Epithelial cell of esophagus (primary cell): ENCODE measurements at regions not wholly inside any gene's neighbourhood (a gene's known extent, or its start where the extent isn't known, plus 50 kb on each side); places are given as distances from the start of the nearest gene placed in this dataset.
A peak's percentile ranks its signal among the peaks of the same experiment; 100 is the strongest.

Experiments used
- DNase-seq: peaks from one replicate; pipeline ENCODE4 v3.0.0; 2010; ENCODE audit warnings: low read depth
- H3K4me3 ChIP-seq: 2 replicates; pipeline ENCODE4 v1.5.1; 2011; ENCODE audit warnings: mild to moderate bottlenecking, low read length, control low read depth
- TF ChIP-seq, protein P1 (sequence below): IDR thresholded peaks from 2 replicates; pipeline ENCODE4 v1.5.1; 2011; ENCODE audit warnings: low read depth, mild to moderate bottlenecking, low read length, control low read depth, inconsistent platforms; ENCODE audit not compliant: insufficient read depth; ENCODE audit errors: missing control alignments

DNA sequence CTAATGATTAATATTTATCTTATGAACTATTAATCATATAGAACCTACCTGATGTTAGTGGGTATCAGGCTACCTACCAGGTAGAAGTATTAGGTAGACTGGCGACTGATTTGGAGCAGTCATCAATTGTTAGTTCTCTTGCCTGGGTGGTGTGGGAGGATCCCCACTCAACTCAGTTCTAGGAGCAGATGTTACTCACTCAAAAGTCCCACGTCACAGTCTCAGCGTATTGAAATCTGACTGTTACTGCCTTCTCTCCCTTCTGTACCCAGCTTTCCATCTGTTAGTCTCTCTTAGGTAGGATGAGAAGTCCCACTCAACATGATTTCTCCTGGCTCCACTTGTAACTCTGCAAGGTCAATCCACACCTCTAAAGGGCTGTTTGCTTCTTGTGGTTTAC lies 102.7 kb downstream of the OLFM4 start:
- no peak overlapping the region for H3K4me3 ChIP-seq
- TF ChIP-seq, protein P1, sequence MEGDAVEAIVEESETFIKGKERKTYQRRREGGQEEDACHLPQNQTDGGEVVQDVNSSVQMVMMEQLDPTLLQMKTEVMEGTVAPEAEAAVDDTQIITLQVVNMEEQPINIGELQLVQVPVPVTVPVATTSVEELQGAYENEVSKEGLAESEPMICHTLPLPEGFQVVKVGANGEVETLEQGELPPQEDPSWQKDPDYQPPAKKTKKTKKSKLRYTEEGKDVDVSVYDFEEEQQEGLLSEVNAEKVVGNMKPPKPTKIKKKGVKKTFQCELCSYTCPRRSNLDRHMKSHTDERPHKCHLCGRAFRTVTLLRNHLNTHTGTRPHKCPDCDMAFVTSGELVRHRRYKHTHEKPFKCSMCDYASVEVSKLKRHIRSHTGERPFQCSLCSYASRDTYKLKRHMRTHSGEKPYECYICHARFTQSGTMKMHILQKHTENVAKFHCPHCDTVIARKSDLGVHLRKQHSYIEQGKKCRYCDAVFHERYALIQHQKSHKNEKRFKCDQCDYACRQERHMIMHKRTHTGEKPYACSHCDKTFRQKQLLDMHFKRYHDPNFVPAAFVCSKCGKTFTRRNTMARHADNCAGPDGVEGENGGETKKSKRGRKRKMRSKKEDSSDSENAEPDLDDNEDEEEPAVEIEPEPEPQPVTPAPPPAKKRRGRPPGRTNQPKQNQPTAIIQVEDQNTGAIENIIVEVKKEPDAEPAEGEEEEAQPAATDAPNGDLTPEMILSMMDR: no peak
- DNase-seq: no peak

DNA sequence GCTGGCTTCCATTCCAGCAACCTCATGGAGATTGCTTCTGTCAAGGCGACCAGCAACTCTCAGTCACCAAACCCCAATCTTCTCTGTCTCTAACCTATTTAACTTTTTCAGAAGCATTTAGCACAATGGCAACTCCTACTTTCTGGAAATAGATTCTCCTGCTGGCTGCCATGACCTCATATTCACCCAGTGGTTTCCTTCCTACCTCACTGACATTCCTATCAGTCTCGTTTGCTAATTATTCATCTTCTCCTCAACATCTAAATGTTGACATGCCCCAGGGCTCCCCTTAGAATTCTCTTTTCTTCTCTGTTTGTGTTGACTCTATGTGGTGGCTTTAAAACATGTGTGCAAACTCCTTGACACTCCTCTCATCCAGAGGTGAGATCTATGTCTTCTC lies 106.7 kb downstream of the OLFM4 start:
- TF ChIP-seq, protein P1: no peak
- DNase-seq: no peak
- no peak overlapping the region for H3K4me3 ChIP-seq

DNA sequence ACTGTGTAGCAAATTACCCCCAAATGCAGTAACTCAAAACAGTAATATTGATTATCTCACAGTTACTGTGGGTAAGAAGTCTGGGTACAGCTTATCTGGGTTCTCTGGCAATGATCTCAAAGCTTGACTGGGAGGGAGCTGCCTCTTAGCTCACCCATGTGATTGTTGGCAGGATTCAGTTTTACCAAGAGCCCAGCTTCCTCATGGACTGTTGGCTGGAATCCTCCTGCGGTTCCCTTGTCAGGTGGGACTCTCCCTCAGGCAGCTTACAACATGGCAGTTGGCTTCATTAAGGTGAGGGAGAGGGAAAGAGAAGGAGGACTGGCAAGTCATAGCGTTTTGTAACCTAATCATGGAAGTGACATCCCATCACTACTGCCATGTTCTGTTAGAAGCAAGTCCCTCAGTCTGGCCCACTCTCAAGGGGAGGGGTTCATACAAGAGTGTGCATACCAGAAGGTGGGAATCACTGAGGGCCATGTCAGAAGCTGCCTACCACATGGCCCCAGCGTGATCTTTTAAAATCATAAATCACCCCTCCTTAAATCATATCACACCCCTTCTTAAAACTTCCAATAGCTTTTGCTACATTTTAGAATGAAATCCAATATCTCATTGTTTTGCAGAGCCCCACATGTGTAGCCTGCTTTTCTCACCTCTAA lies 108.1 kb downstream of the OLFM4 start:
- DNase-seq: no peak
- TF ChIP-seq, protein P1: no peak
- H3K4me3 ChIP-seq: no peak overlapping the region

DNA sequence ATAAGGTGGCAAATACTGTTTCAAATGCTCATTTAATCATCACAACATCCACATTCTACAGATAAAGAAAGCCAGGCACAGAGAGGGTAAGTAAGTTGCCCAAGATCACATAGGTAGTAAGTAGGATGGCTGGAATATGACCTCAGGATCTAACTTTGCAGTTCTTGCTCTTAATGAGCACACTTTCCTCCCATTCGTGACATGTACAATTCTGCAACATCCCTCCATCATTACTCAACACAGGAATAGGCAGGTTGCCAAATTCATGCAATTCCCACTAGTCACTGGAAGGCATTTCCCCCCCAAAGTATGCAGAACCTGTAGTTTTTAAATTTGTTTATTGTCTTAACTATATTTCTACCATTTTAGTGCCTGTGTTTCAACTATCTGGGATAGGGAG lies 109.2 kb downstream of the OLFM4 start:
- DNase-seq: peak; percentile 27
- H3K4me3 ChIP-seq: no peak overlapping the region
- TF ChIP-seq, protein P1: no peak

DNA sequence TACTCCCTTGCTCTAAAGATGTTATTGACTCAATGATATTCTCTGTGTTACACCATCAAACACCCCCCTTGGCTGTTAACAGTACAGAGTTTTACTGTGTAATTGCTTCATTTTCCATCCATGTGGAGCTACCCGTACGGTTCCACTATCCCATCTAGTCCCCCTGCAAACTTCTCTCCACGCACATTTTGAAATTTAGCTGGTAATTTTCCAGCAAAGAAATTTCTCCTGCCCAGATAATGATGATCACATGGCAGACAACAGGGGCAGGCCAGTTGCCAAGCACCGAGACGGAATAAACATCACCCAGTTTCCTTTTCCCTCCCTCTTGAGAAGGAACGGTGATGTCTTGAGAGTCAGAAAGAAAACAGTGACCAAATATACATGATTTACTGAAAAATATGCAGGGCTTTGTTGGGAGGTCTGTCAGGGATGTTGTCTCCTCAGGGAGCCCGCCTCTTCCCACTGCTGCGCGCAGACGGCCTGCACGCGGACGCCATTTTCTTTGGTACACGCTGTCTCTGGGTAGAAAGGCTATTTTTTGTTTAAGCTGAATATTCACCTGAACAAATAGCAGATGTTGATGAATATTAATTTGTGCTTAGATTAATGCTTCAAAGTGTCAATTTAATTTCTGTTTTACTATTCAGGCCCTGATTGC lies 109.9 kb downstream of the OLFM4 start:
- no peak for DNase-seq
- no peak overlapping the region for H3K4me3 ChIP-seq
- TF ChIP-seq, protein P1: no peak

DNA sequence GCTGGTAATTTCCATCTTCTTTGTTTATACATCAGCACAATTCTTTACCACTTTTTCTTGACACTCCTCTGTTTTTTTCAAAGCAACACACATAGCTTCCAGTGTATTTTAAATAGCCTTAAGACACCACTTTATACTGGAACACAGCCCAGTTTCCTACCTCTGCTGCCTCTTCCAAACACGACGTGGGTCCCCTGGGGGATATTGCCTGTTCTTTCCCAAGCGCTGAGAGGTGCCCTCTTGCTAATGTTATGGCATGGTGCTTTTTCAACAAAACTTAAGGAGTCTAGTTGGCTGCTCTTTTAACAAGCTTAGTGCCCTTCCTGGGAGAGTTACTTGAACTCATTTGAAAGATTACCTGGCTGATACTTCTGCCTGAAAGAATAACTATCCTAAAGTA lies 112.7 kb downstream of the OLFM4 start:
- no peak overlapping the region for H3K4me3 ChIP-seq
- TF ChIP-seq, protein P1: no peak
- no peak for DNase-seq

DNA sequence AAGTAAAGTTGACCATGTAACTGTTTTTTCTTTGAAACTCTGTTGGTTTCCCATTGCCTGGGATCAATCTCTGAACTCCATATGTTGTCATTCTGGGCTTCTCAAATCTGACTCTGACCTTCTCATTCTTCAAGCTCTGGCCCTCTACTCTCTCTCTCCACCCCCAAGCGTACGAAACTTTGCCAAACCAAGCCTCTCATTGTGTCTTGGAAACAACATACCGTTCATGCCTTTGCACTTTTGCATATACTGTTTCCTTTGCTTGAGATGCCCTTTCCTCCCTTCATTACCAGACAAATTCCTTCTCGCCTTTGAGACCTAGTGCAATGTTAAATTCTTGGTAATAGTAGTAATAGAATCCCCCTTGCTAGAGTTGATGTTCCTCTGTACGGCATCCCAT lies 113.7 kb downstream of the OLFM4 start:
- H3K4me3 ChIP-seq: no peak overlapping the region
- no peak for DNase-seq
- TF ChIP-seq, protein P1: no peak
